Lower leg skin (tissue), 3 donors: ENCODE measurements at regions not wholly inside any gene's neighbourhood (a gene's known extent, or its start where the extent isn't known, plus 50 kb on each side); places are given as distances from the start of the nearest gene placed in this dataset.

Experiments
- CTCF ChIP-seq, 3 donors: fragments of 450-650 bp; IDR thresholded peaks; one replicate each; pipeline ENCODE4 v1.5.1; 2016; ENCODE audit warnings: antibody characterized with exemption in 3 of 3, mild to moderate bottlenecking in 3 of 3, moderate library complexity in 2 of 3
- POLR2A ChIP-seq, 2 donors: fragments of 450-650 bp; IDR thresholded peaks; one replicate each; pipeline ENCODE4 v1.6.1; 2016 to 2017; ENCODE audit warnings: antibody characterized with exemption in 2 of 2, mild to moderate bottlenecking in 1 of 2, moderate library complexity in 1 of 2

DNA sequence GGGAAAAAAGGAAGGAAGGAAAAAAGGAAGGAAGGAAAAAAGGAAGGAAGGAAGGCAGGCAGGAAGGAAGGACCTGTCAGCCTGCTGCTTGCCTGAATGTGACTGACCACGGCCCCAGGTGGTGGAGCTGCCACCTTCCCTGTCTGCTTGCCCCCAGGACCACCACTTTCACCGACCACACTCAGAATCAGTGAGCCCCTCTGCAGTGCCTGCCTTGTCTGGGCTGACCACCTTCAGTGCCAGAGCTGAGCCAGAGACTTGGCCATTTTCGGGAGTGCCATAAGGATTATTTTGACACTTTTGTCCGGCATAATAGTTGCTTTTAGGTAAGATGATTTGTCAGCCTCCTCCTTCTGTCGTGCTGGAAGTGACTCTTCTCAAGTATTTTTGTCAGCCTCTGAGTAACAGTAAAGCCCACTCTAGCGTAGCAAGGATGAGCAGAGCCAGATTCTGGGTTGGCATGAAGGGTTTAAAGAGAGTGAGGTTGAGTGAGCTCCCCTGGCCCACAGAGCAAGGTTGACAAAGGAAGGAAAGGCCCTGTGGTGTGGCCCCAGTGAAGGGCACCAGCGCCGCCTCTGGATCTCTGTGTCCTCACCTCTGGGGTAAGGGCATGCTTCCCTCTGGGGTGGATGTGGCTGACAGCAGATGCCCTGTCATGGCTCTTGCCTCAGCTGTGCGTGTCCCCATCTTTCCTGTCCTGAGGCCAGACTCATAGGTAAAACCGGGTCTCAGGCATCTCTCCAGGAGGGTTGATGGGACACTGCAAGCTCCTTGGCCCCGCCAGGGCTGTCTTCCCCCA, 214.7 kb upstream of the FOXQ1 start:
- TF ChIP-seq CTCF (IDR thresholded peaks at IDR 0.05) (no peak), POLR2A (IDR thresholded peaks at IDR 0.05) (no peak)
